GM06990 (cell line): ENCODE measurements at regions not wholly inside any gene's neighbourhood (a gene's known extent, or its start where the extent isn't known, plus 50 kb on each side); places are given as distances from the start of the nearest gene placed in this dataset.
"Not testable (repeated sequence)": the region's sequence is repeated elsewhere in the genome, so short reads cannot be mapped to it uniquely, and the experiment has no call there.

Experiments
- DNase-seq: peaks from one replicate; pipeline ENCODE4 v3.0.0-alpha.2; 2011; ENCODE audit not compliant: insufficient read length; ENCODE audit errors: extremely low read depth
- H3K27me3 ChIP-seq: replicated peaks from 2 replicates; pipeline ENCODE4 v1.6.0; 2011; ENCODE audit warnings: low read length; ENCODE audit not compliant: control insufficient read depth, insufficient read depth
- H3K36me3 ChIP-seq: 2 replicates; pipeline ENCODE4 v1.5.1; 2011; ENCODE audit warnings: low read length; ENCODE audit not compliant: control insufficient read depth, insufficient read depth
- H3K4me3 ChIP-seq: replicated peaks from 2 replicates; pipeline ENCODE4 v1.5.1; 2011; ENCODE audit warnings: low read depth, mild to moderate bottlenecking, control low read depth, low read length
- TF ChIP-seq, protein P1 (sequence below): IDR thresholded peaks from 2 replicates; pipeline ENCODE4 v1.5.1; 2011; ENCODE audit warnings: low read length, control low read depth, mild to moderate bottlenecking, inconsistent platforms; ENCODE audit not compliant: insufficient read depth, poor library complexity, severe bottlenecking

DNA sequence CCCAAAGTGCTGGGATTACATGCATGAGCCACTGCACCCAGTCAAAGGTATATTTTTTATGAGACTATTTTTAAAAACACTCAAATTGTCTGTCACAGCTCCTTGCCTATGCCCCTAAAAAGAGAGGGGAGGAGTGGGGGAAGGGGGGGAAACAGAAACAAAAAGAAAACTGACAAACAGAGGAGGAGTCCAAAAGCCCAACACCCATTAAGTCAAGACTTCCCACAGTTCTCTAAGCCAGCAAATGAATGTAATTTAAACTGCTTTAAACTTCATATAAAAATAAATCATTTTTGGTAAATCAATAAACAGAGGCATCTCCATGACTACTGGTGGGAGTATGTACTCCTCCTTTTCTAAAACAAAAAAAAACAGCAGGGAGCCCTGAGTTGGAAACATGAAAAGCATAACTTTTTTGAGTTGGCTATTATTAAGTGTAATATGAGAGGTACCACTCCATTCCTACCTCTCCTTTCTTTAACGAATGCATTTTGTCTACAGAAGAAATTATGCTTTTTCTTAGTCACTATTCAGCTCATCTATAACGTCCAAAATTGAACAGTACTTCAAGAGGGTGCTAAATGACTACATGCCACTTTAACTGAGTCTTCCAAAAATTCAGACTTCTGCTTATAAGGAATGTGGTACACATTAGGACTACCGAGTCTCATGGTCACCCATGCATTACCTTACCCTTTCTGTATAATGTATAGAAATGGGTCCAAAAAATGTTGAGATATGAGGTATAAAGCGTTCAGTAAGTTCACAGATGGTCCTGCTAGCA is 119.0 kb upstream of the PRSS16 start:
- Histone ChIP-seq H3K4me3 (no peak overlapping the region; the same call in 1 of the 2 replicates), H3K27me3 (no peaks in the 10 kb centered on the region), H3K36me3 (no peaks in the 10 kb centered on the region)
- DNase-seq: no peak
- TF ChIP-seq, protein P1, sequence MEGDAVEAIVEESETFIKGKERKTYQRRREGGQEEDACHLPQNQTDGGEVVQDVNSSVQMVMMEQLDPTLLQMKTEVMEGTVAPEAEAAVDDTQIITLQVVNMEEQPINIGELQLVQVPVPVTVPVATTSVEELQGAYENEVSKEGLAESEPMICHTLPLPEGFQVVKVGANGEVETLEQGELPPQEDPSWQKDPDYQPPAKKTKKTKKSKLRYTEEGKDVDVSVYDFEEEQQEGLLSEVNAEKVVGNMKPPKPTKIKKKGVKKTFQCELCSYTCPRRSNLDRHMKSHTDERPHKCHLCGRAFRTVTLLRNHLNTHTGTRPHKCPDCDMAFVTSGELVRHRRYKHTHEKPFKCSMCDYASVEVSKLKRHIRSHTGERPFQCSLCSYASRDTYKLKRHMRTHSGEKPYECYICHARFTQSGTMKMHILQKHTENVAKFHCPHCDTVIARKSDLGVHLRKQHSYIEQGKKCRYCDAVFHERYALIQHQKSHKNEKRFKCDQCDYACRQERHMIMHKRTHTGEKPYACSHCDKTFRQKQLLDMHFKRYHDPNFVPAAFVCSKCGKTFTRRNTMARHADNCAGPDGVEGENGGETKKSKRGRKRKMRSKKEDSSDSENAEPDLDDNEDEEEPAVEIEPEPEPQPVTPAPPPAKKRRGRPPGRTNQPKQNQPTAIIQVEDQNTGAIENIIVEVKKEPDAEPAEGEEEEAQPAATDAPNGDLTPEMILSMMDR: no peak

DNA sequence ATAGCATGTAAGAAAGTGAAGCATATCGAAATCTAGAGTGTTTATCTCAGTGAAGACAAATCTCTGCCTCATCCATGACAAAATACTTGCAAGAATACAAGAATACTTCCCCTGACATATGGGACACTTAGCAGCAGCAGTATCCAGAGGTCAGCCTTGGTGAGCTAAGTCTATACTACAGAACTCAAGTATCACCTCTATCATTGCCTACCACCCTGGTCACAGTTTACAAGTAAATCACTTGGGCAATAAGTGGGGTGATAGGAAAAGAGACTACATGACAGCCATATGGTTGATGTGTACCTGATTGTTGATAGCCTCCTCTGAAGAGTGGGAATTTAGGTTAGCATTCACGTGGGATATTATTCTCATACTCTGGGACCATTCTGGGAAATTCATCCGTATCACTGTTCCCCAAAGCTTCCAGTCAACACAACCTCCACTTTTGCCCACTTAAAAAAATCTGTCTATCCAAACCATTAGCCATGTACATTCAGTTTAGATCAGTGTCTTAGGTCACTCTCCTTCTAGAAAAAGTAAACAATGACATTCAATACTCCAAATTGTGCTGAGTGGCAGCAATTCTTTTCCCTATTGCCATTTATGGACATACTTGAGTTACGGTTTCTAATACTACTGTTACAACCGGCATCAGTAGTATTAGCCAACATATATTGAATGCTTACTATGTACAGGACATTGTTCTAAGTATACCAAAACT is 118.2 kb upstream of the PRSS16 start:
- DNase-seq: no peak
- Histone ChIP-seq H3K4me3 (peak overlapping the region; percentile 29; the same call in 1 of the 2 replicates), H3K36me3 (no peaks in the 10 kb centered on the region), H3K27me3 (no peaks in the 10 kb centered on the region)
- TF ChIP-seq, protein P1: no peak

DNA sequence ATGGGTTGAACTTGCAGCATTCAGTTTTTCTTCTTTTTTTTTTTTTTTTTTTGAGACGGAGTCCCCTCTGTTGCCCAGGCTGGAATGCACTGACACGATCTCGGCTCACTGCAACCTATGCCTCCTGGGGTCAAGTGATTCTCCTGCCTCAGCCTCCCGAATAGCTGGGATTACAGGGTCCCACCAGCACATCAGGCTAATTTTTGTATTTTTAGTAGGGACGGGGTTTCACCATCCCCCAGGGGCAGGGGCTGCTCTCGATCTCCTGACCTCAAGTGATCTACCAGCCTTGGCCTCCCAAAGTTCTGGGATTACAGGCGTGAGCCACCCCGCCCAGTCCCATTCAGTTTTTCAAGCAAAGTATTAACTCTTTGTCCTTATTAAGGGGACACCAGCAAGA is 117.6 kb upstream of the PRSS16 start:
- Histone ChIP-seq H3K4me3 (peak overlapping the region; percentile 20; the same call in 1 of the 2 replicates), H3K27me3 (no peaks in the 10 kb centered on the region), H3K36me3 (no peaks in the 10 kb centered on the region)
- DNase-seq: no peak
- TF ChIP-seq, protein P1: no peak

DNA sequence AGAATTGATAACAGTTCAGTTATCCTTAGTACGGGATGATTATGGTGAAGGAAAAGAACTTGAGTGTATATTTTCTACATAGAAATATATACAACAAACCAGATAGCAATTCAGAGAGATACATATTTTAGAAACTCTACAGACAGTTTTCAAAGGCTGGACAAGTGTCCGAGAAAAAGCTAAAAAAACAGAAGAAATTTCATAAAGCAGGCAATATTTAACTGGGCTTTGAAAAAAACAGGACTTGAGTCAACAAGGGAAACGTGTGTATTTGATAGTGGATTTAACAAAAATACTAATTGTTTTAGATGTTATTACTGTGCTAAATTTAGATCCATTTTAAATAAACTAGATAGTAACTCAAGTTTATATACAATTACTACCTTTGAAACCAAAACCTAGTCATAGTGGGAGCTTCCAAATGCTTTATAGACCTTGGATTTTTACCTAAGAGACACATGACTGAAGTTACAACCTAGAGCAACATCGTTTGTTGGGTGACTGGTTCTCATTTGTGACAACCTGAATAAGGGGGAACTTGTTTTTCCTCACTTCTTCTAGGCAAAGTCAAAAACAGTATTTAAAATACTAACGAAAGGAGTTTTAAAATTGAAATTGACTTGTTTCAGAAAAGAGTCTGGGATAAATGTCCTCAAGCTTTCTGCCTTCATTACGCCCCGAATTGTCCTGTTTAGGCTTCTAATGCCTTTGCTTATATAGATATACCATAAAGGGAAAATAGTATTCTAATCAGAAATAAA is 116.7 kb upstream of the PRSS16 start:
- no peak for DNase-seq
- Histone ChIP-seq H3K27me3 (no peaks in the 10 kb centered on the region), H3K36me3 (no peaks in the 10 kb centered on the region), H3K4me3 (peak overlapping the region; percentile 69)
- TF ChIP-seq, protein P1: no peak

DNA sequence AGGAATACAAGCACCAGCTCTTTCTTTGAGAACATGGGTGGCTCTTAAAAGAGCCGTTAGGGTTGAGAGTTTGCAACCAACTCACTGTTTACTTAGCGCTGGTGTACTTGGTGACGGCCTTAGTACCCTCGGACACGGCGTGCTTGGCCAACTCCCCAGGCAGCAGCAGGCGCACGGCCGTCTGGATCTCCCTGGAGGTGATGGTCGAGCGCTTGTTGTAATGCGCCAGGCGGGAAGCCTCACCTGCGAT is 115.3 kb upstream of the PRSS16 start:
- peak overlapping the region; percentile 69 for H3K4me3 ChIP-seq
- not testable (repeated sequence) for H3K27me3 ChIP-seq, H3K36me3 ChIP-seq, DNase-seq
